ENCODE measurements at regions not wholly inside any gene's neighbourhood (a gene's known extent, or its start where the extent isn't known, plus 50 kb on each side); places are given as distances from the start of the nearest gene placed in this dataset.
"Not testable (repeated sequence)": the region's sequence is repeated elsewhere in the genome, so short reads cannot be mapped to it uniquely, and the experiment has no call there.

DNA sequence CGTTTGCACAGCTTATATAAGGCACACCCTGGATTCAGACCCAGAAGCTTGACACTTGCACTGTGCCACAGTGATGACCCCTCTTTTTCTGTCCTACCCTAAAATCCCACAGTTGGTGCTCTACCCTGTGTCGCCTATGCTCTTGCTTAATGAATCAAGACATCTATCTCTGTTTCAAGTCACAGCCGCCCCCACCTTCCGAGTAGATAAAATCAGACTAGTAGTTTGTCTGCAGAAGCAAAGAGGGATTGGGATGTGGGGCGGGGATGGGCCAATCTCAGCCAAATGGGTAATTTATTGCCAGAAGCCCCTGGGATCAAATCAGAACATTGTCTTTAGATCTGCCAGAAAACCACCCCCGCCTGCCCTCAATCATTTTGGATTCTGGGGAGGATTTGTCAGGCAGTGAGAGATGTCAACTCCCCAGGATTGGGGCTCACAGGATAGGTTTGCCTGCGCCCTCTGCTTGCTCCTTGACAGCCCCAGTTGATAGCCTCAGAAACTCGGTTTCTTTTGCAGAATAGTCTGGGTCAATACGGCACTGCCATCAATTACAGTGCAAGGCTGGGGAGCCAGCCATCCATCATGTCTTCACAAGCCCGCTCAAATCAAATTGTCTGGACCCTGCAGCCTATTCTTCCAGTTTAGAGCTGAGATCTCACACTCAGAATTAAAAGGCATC lies 520.8 kb downstream of the GRIN2A start:
- DNase-seq, result no peak

DNA sequence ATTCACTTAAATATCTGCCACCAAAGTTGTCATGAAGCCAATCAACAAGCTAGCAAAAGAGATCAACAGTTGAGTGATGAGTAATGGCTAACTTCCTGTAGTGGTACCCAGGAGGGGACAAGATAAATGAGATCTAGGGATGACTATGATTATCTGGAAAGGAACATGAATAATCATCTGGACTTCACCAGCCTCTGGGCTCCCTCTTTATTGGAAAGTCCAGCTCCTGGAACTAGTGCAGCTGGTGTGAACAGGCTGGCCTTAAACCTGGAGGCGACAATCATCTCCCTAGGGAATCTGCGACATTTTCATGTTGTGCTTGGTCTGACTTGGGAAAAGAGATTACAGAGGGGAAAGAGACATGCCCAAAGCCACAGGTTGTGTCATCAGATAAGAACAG lies 518.6 kb downstream of the GRIN2A start:
- DNase-seq, result no peak

DNA sequence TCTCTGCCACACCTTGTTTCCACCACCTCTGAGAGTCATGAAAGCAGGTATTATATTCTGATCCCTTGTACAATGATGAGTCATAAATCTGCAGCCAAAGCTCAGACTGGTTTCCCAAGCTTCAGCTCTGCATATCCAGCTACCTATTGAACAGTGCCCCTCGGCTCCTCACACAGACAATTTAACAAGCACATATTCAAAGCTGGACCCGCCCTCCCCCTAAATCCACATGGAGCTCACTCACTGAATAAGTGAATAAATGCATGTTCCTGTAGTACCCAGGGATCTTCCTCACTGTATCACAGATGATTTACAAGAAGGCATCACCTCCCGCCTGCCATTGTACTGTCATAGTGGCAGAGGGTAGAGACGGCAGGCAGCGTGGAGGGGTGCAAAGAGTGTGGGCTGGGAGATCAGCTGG lies 516.4 kb downstream of the GRIN2A start:
- DNase-seq, result no peak

DNA sequence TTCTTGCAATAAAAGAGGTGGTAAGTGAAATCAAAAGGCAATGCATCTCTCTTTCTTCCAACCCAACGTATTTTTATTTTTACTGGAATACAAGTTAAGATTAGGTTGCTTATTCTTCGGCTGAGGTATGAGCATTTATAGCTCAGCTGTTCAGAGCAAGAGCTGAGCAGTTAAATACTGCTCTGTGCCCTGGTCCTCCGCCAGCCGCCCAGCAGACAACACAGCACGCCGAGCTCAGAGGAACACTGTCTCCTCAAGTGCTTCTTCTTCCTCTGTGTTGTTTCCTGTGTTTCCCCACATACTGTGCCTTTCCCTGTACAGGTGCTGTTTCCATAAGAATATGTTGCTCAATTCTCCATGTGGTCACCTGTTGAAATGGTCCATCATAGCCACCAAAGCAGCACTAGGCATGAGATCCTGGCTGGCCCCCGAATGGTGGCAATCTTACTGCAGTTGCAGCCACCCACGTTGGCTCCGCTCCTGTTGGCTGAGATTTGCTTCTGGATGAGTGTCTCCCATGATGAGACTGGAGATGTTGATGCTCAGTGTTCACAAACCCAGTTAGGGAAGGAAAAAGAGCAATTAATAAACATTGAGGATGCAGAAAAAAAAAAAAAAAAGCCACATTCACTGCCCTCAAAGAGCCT lies 515.3 kb downstream of the GRIN2A start:
- no peak for DNase-seq

DNA sequence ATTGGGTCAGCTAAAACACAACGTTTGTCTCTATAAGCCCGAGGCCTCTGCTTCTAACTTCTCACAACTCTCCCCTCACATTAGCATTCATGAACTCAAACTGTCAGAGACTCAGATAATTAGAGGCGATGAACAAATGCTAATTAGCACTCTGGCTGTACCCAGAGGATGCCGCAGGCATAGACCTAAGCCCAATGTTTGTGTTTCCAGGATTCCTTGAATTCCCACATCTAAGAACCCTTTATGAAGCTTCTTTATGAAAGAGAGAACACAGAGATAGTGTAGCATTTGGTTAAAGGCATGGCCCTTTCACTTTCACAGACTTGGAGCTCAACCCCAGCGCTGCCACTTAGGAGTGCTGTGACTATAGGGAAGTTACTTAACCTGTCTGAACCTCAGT lies 512.2 kb downstream of the GRIN2A start:
- DNase-seq, result no peak

DNA sequence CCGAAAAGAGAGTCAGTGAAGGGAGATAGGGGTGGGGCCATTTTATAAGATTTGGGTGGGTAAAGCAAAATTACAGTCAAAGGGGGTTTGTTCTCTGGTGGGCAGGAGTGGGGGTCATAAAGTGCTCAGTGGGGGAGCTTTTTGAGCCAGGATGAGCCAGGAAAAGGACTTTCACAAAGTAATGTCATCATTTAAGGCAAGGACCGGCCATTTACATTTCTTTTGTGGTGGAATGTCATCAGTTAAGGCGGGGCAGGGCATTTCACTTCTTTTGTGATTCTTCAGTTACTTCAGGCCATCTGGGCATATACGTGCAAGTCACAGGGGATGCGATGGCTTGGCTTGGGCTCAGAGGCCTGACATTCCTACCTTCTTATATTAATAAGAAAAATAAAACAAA lies 511.6 kb downstream of the GRIN2A start:
- not testable (repeated sequence) for DNase-seq

DNA sequence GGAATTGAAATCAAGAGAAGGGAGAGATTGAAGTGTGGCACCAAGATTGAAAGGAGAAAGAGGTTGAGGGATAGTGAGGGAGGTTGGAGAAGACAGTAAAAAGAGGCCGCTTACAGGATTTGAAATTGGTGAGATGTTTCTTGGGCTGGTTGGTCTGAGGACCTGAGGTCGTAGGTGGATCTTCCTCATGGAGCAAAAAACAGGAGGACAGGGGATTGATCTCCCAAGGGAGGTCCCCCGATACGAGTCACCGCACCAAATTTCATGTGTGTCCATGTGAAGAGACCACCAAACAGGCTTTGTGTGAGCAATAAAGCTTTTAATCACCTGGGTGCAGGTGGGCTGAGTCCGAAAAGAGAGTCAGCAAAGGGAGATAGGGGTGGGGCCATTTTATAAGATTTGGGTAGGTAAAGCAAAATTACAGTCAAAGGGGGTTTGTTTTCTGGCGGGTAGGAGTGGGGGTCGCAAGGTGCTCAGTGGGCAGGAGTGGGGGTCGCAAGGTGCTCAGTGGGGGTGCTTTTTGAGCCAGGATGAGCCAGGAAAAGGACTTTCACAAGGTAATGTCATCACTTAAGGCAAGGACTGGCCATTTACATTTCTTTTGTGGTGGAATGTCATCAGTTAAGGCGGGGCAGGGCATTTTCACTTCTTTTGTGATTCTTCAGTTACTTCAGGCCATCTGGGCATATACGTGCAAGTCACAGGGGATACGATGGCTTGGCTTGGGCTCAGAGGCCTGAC lies 505.5 kb downstream of the GRIN2A start:
- not testable (repeated sequence) for DNase-seq

DNA sequence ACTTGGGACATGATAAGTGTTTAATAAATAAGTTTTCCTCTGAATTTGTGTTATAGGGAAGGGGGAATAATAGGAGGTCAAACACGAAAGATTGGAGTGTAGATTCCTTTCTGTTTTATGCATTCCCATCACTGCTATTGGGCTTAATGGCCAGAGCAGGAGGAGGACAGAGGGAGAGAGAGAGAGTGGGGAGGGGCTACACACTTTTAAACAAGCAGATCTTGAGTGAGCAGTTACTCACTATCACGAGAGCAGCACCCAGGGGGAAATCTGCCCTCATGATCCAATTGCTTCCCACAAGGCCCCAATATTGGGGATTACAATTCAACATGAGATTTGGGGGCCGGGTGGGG lies 505.0 kb downstream of the GRIN2A start:
- no peak for DNase-seq

DNA sequence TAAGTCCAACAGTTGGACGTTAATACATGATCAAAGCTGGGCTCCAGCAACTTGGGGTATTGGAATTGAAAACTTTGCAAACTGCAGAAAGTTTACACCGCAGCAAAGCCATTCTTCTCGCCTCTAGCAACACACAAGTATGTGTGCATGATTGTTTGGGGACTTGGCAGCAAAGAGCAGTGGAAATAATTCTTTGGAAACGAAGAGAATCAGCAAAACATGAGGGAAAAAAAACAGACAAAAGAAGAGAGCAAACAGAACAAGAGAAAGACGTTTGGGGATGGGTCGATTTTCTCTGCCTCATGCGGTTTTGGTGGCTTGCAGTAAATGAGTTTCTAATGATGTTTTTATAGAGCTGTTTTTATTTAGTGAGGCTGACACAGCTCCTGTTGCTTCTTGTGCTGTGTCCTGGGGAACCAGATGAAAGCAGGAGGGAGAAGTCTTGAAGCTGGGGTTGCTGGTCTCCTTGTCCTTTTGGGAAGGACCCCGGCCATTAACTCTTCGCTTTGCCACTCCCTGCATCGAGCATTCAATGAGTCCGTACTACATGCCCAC lies 502.9 kb downstream of the GRIN2A start:
- no peak for DNase-seq

DNA sequence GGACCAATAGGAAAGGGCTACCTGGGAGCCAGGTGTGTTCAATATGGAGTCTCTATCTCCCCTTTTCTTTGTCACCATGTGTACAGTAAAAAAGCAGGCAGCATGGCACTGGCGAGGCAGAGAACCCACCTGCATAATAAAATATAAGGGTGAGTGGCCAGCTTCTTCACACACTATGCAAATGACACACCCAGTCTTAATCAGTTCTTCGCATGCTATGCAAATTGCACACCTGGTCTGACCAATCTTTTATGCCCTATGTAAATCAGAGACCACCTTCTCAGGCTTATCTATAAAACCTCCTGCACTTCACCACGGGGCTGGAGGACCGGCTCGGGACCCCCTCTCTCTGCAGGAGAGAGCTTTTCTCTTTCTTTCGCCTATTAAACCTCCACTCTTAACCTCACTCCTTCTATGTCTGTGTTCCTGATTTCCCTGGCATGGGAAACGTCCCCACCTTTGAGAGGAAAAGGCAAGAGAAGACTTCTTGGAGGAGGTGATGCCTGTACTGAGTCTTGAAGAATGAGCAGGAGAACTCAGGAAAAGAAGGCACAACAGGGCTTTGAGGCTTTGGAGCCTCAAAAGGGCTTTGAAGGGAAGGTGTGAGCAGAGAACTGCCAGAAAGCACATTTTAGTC lies 502.1 kb downstream of the GRIN2A start:
- no peak for DNase-seq

DNA sequence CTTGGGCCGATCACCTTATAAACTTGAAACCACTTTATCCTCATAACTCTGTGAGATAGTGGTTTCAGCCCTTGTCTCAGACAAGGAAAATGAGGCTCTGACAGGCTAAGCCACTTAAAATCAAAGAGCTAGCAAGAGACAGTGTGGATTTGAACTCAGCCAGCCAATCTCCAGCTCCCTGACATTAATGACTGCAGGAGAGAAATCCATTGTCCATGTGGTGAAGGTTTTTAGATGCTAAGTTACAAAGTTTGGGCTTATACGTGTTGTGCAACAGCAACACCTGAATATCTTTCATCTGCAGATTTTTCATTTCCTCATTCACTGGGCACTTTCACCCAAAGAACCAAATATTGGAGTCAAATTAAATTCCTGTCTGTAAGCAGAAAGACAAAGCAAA lies 501.3 kb downstream of the GRIN2A start:
- no peak for DNase-seq

DNA sequence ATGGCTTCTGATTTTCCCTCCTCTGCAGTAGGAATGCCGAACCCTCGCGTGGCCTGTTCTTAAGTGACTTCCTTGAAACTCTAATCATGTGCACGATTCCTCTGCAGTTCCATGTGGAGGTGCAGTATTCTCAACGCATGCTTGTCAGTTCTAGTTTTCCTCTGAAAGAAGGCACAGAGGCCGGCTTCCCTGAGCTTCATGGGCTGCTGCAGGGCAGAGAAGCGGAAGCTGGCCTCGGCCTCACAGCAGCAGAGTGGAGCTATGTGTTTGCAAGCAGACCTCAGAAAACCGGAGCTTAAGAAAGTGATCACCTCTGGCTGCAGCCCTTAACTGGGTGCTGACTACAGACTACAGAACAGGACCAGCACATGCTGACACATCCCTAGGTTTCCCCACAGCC lies 500.7 kb downstream of the GRIN2A start:
- no peak for DNase-seq

DNA sequence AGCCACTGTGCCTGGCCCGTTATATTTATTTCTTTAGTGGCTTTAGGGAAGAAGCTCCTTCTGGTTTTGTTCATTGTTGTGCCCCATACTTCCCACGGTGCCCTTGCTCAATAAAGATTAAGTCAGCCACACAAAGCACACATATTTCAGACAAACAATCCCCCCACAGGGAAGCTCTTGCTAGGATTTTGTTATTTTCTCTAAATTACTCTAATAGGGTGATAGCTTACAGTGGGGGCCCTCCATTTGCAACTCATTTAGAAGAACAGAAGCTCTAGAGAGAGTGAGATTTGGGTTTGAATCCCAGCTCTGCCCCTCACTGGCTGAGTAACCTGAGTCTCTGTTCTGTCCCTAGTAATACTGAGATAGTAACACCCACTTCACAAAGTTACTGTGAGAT lies 499.9 kb downstream of the GRIN2A start:
- no peak for DNase-seq

DNA sequence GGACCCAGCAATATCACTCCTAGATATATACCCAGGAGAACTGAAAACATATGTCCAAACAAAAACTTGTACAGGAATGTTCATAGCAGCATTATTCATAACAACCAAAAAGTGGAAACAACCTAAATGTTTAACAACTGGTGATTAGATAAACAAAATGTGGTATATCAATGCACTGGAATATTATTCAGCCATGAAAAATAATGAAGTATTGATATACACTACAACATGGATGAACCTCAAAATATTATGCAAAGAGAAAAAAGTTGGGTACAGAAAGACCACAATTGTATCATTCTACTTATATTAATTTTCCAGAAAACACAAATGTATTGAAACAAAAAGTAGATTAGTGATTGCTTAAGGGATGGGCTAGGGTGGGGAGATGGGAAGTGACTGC lies 498.6 kb downstream of the GRIN2A start:
- DNase-seq, result no peak

DNA sequence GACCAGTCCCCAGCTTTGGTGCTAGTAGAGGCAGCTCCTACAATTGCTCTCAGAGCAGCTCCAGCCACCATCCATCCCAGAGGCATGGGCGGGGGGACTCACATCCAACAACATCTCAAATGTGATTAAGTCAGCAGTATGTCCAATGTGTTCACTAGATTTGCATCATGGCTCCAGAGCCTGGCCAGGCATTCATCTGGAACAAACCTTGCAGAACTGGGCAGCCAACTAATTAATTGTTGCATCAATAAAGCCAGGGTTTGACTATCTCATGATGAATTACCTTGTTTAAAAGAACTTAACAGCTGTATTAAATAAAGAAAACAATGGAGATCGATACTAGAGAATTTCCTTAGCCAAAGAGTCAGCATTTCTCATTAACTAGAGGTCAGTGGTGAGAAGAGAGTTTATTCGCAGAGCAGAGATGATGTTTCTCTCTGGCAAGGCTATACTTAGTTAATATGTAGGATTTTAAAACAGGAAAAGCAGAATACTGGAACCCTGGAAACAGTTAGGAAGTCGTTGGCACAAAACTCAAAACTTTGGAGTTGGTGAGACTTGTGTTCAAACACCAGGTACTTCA lies 494.4 kb downstream of the GRIN2A start:
- DNase-seq, result no peak

DNA sequence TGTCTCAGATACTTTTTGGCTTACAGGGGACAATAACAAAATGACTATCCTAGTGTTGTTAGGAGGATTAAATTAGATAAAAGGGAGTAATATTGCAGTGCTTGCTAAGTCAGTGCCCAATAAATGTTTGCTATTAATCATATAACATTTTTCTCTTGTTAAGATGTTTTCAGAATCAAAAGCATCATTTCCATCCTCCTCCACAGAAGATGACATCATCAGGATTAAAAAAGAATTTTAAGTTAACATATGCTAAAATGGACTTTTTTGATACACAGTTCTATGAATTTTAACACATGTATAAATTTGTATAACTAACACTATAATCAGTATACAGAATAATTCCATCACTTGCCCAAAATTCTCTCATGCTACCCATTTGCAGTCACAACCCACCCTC lies 492.6 kb downstream of the GRIN2A start:
- no peak for DNase-seq

DNA sequence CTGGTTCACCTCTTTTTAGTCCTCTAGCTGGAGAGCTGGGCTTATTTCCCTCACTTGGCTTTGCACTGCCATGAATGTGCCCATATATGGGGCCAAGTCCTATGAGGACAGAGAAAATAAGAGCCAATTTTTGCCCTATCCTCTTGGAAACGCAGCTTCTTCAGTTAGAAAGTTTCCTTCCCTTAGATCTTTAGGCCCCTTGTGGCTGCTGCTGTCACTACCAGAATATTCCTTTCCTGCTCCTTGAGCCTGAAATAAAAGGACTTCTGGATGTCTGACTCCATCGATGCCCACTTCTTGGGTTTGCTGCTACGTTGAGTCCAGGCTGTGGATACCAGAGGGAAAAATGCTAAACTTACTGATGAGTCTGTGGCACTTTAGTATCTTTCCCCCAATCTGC lies 487.1 kb downstream of the GRIN2A start:
- no peak for DNase-seq
